Neural crest cell (in vitro differentiated cells): ENCODE measurements at regions not wholly inside any gene's neighbourhood (a gene's known extent, or its start where the extent isn't known, plus 50 kb on each side); places are given as distances from the start of the nearest gene placed in this dataset.
"Not testable (repeated sequence)": the region's sequence is repeated elsewhere in the genome, so short reads cannot be mapped to it uniquely, and the experiment has no call there.

Experiments used
- DNase-seq: peaks from one replicate; pipeline ENCODE4 v3.0.0; 2021; ENCODE audit warnings: low read depth, mixed read lengths, low spot score
- H3K27ac Mint-ChIP-seq: one replicate; pipeline ENCODE4 v1.8.0; 2021; ENCODE audit warnings: mild to moderate bottlenecking, mixed read lengths; ENCODE audit not compliant: unreplicated experiment
- H3K27me3 Mint-ChIP-seq: 2 replicates; pipeline ENCODE4 v1.8.0; 2021; ENCODE audit warnings: low read depth, mild to moderate bottlenecking, mixed read lengths
- H3K36me3 Mint-ChIP-seq: 2 replicates; pipeline ENCODE4 v1.8.0; 2021; ENCODE audit warnings: low read depth, mild to moderate bottlenecking, mixed read lengths
- H3K4me1 Mint-ChIP-seq: 2 replicates; pipeline ENCODE4 v1.8.0; 2021; ENCODE audit warnings: mixed read lengths
- H3K4me3 Mint-ChIP-seq: one replicate; pipeline ENCODE4 v1.8.0; 2021; ENCODE audit warnings: mild to moderate bottlenecking, mixed read lengths
- H3K9me3 Mint-ChIP-seq: 2 replicates; pipeline ENCODE4 v1.8.0; 2021; ENCODE audit warnings: mixed read lengths
- TF ChIP-seq, protein P1 (sequence below): fragments of 200-600 bp; sonication (generic); conservative IDR thresholded peaks from 2 replicates; pipeline ENCODE4 v1.5.0; 2021; ENCODE audit warnings: antibody characterized with exemption, mild to moderate bottlenecking

DNA sequence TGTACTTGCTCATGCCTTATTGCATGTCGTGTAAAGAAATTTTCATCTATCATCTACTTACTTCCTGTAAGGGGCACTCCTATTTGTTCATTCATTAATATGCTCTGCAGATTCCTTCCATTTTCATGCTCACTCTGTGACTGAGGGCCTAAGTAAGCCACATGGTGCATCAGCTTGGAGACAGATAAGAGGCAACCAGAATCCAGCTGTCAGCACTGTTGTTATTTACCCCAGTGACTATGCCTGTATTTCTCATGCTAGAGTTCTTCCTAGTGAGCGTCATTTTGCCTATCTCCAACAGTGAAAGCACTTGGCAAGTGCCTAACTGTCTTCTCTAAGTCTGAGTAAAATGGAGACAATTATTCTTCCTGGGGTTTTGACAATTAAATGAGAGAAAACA lies 124.8 kb upstream of the ABI3BP start:
- Mint-ChIP-seq H3K4me1 (no peaks in the 10 kb centered on the region), H3K4me3 (no peak overlapping the region), H3K27ac (no peak overlapping the region), H3K27me3 (peaks cover 11% of the 10 kb centered on the region), H3K9me3 (peaks cover 2% of the 10 kb centered on the region), H3K36me3 (no peaks in the 10 kb centered on the region)
- DNase-seq = no peak
- TF ChIP-seq, protein P1, sequence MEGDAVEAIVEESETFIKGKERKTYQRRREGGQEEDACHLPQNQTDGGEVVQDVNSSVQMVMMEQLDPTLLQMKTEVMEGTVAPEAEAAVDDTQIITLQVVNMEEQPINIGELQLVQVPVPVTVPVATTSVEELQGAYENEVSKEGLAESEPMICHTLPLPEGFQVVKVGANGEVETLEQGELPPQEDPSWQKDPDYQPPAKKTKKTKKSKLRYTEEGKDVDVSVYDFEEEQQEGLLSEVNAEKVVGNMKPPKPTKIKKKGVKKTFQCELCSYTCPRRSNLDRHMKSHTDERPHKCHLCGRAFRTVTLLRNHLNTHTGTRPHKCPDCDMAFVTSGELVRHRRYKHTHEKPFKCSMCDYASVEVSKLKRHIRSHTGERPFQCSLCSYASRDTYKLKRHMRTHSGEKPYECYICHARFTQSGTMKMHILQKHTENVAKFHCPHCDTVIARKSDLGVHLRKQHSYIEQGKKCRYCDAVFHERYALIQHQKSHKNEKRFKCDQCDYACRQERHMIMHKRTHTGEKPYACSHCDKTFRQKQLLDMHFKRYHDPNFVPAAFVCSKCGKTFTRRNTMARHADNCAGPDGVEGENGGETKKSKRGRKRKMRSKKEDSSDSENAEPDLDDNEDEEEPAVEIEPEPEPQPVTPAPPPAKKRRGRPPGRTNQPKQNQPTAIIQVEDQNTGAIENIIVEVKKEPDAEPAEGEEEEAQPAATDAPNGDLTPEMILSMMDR = no peak

DNA sequence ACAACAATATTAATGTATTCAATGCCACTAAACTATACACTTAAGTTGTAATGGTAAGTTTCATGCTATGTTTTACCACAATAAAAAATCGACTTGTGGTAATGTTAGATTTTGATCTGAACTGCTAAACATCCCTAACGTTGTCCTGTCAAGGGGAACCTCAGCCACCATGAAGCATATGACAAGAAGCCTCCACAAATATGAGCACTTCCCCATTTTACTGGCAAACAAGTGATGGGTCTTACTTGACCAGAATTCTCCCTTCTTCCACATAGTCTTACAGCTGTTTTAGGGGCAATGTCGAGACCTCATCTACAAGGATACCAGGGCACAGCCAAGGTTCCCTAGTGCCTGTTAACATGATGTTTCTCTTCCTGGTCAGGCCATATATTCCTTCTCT lies 124.2 kb upstream of the ABI3BP start:
- Mint-ChIP-seq H3K36me3 (no peaks in the 10 kb centered on the region), H3K27me3 (peaks cover 7% of the 10 kb centered on the region), H3K27ac (no peak overlapping the region), H3K4me3 (no peak overlapping the region), H3K4me1 (no peaks in the 10 kb centered on the region), H3K9me3 (peaks cover 2% of the 10 kb centered on the region)
- TF ChIP-seq, protein P1 = no peak
- no peak for DNase-seq

DNA sequence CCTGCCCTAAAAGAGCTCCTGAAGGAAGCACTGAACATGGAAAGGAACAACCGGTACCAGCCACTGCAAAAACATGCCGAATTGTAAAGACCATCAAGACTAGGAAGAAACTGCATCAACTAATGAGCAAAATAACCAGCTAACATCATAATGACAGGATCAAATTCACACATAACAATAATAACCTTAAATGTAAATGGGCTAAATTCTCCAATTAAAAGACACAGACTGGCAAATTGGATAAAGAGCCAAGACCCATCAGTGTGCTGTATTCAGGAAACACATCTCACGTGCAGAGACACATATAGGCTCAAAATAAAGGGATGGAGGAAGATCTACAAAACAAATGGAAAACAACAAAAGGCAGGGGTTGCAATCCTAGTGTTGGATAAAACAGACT lies 117.1 kb upstream of the ABI3BP start:
- not testable (repeated sequence) for H3K36me3 Mint-ChIP-seq, DNase-seq, H3K27ac Mint-ChIP-seq, H3K27me3 Mint-ChIP-seq, H3K9me3 Mint-ChIP-seq, H3K4me1 Mint-ChIP-seq, H3K4me3 Mint-ChIP-seq

DNA sequence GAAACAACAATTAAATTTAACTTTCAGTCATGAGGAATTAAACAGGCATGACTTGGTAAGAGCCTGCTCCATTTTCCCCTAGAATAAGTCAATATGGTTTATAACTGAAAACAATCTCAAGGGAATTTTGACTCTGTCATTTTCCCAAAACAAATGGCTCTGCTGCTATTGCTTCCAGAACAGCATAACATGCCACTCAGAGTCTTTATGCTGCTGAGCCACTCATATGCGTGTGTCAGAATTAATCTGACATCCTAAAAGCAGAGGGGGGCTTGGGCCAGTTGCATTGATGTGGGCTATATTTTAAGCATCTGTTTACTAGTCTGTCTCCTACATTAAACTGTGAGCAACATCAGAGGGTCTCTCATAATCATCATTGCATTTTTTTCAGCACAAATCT lies 111.1 kb upstream of the ABI3BP start:
- Mint-ChIP-seq H3K4me1 (peaks cover 11% of the 10 kb centered on the region), H3K36me3 (no peaks in the 10 kb centered on the region), H3K9me3 (peaks cover 4% of the 10 kb centered on the region), H3K27ac (no peak overlapping the region), H3K4me3 (no peak overlapping the region), H3K27me3 (peaks cover 6% of the 10 kb centered on the region)
- no peak for DNase-seq
- TF ChIP-seq, protein P1 = no peak

DNA sequence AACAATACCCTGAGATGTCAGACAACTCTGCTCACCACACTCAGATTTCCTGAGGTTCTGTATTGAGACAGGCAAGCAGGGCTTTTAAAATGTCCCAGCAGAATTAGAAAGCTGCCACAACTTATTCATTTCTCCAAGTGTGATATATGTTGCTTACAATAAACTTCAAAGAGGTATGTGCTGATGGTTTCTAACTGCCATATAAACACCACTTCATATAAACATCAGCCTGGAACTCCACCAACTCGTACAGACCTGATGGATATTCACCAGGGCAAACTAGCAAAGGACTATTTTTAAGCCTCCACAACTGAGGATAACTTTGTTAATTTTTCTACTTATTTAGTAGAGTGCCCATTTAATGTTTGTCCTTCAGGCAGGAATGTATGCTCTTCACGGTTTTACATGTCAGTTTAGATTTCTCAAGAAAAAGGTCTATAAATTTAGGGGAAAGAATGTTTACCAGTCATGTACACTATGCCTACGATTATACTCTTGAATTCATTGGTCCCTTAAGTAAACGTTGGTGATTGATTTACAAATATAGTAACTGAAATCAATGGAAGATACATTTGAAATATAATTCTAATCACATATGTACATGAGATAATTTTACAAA lies 109.6 kb upstream of the ABI3BP start:
- Mint-ChIP-seq H3K9me3 (peaks cover 3% of the 10 kb centered on the region), H3K36me3 (no peaks in the 10 kb centered on the region), H3K27ac (no peak overlapping the region), H3K27me3 (peaks cover 6% of the 10 kb centered on the region), H3K4me3 (no peak overlapping the region), H3K4me1 (peaks cover 16% of the 10 kb centered on the region)
- DNase-seq = no peak
- TF ChIP-seq, protein P1 = no peak

DNA sequence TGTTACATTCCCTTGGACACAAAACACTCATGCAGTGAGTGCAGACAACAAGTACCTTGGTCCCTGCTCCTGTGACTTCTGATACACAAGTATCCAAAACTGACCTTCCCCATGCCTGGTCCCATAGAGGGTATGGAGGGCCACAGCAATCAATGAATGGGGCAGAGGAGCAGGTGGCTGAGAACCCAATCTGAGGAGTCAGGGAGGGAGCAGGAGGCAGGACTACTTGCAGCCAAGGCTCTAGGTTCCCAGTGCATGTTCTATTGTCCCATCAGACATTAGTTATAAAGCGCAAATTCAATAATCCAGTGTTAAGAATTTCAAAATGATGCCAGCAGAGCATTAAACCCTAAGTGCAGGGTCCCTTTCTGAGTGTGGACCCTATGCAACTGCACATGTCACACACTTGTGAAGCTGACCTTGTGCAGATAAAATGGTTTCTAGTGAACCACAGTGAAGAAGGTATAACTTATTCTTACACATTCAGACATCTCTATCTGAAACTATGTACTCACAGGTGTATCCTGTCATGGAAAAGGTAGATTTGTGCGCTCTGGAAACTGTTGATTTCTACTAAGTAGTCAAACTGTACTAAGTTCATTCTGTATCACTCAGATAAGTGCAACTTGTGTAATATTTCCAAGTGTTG lies 107.3 kb upstream of the ABI3BP start:
- Mint-ChIP-seq H3K27me3 (peaks cover 6% of the 10 kb centered on the region), H3K27ac (no peak overlapping the region), H3K4me3 (no peak overlapping the region), H3K4me1 (peaks cover 16% of the 10 kb centered on the region), H3K36me3 (no peaks in the 10 kb centered on the region), H3K9me3 (no peaks in the 10 kb centered on the region)
- TF ChIP-seq, protein P1 = no peak
- DNase-seq = no peak
